ENCODE measurements at regions not wholly inside any gene's neighbourhood (a gene's known extent, or its start where the extent isn't known, plus 50 kb on each side); places are given as distances from the start of the nearest gene placed in this dataset.
"Not testable (repeated sequence)": the region's sequence is repeated elsewhere in the genome, so short reads cannot be mapped to it uniquely, and the experiment has no call there.

GRCh38 chr2:66095820-66096345 is 339.0 kb upstream of the MEIS1 start:
- Histone ChIP-seq H3K27ac (no peak overlapping the region), H3K27me3 (no peaks in the 10 kb centered on the region), H3K4me3 (no peak overlapping the region), H3K4me1 (no peaks in the 10 kb centered on the region), H3K36me3 (no peaks in the 10 kb centered on the region), H3K9me3 (no peaks in the 10 kb centered on the region)
- DNase-seq: no peak
- TF ChIP-seq, protein P1, sequence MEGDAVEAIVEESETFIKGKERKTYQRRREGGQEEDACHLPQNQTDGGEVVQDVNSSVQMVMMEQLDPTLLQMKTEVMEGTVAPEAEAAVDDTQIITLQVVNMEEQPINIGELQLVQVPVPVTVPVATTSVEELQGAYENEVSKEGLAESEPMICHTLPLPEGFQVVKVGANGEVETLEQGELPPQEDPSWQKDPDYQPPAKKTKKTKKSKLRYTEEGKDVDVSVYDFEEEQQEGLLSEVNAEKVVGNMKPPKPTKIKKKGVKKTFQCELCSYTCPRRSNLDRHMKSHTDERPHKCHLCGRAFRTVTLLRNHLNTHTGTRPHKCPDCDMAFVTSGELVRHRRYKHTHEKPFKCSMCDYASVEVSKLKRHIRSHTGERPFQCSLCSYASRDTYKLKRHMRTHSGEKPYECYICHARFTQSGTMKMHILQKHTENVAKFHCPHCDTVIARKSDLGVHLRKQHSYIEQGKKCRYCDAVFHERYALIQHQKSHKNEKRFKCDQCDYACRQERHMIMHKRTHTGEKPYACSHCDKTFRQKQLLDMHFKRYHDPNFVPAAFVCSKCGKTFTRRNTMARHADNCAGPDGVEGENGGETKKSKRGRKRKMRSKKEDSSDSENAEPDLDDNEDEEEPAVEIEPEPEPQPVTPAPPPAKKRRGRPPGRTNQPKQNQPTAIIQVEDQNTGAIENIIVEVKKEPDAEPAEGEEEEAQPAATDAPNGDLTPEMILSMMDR (IDR thresholded peaks at IDR 0.05): no peak
- no peak for TF ChIP-seq POLR2A (IDR thresholded peaks at IDR 0.05)

DNA sequence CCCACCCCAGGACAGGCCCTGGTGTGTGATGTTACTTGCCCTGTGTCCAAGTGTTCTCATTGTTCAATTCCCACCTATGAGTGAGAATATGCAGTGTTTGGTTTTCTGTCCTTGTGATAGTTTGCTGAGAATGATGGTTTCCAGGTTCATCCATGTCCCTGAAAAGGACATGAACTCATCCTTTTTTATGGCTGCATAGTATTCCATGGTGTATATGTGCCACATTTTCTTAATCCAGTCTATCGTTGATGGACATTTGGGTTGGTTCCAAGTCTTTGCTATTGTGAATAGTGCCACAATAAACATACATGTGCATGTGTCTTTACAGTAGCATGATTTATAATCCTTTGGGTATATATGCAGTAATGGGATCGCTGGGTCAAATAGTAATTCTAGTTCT is 340.2 kb upstream of the MEIS1 start:
- not testable (repeated sequence) for H3K4me1 ChIP-seq, H3K4me3 ChIP-seq, H3K27me3 ChIP-seq, DNase-seq, H3K9me3 ChIP-seq, H3K27ac ChIP-seq, H3K36me3 ChIP-seq

- no peak for DNase-seq
- no peaks in the 10 kb centered on the region for H3K36me3 ChIP-seq
- no peaks in the 10 kb centered on the region for H3K9me3 ChIP-seq
- no peaks in the 10 kb centered on the region for H3K27me3 ChIP-seq
- no peak overlapping the region for H3K27ac ChIP-seq
- H3K4me1 ChIP-seq: no peaks in the 10 kb centered on the region
- TF ChIP-seq POLR2A (IDR thresholded peaks at IDR 0.05): no peak
- TF ChIP-seq, protein P1 (IDR thresholded peaks at IDR 0.05): no peak
- no peak overlapping the region for H3K4me3 ChIP-seq
Measured at GRCh38 chr2:66093371-66093770, 341.6 kb upstream of the MEIS1 start.

- Histone ChIP-seq H3K36me3 (no peaks in the 10 kb centered on the region), H3K27ac (no peak overlapping the region), H3K27me3 (no peaks in the 10 kb centered on the region), H3K4me1 (no peaks in the 10 kb centered on the region), H3K9me3 (no peaks in the 10 kb centered on the region), H3K4me3 (no peak overlapping the region)
- DNase-seq: no peak
- no peak for TF ChIP-seq POLR2A (IDR thresholded peaks at IDR 0.05)
- TF ChIP-seq, protein P1 (IDR thresholded peaks at IDR 0.05): no peak
Measured at GRCh38 chr2:66084948-66085590, 349.9 kb upstream of the MEIS1 start.

GRCh38 chr2:66082581-66082980 is 352.3 kb upstream of the MEIS1 start:
- H3K4me3 ChIP-seq: no peak overlapping the region
- TF ChIP-seq, protein P1 (IDR thresholded peaks at IDR 0.05): no peak
- TF ChIP-seq POLR2A (IDR thresholded peaks at IDR 0.05): no peak
- no peak for DNase-seq
- H3K27me3 ChIP-seq: no peaks in the 10 kb centered on the region
- no peaks in the 10 kb centered on the region for H3K4me1 ChIP-seq
- H3K9me3 ChIP-seq: no peaks in the 10 kb centered on the region
- H3K27ac ChIP-seq: no peak overlapping the region
- H3K36me3 ChIP-seq: no peaks in the 10 kb centered on the region

DNA sequence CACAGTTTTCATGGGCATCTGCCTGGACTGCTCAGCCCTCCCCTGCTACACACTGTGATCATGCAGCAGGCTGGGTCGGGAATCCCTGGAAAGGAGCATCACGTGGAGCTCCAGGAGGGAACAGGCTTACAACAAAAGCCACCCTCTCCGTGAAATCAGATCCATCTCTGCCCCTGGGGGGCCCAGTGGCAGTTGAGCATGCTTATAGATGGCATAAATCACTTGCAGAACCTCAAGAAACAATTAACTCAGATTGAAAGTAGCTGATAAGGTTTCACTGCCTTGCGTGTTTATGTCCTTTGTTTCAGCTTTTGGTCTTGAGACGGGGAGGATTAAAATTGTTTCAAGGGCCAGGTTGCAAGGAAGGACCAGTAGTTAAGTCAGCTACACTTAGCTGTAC is 354.8 kb upstream of the MEIS1 start:
- Histone ChIP-seq H3K4me3 (no peak overlapping the region), H3K9me3 (no peaks in the 10 kb centered on the region), H3K27me3 (no peaks in the 10 kb centered on the region), H3K36me3 (no peaks in the 10 kb centered on the region), H3K4me1 (no peaks in the 10 kb centered on the region), H3K27ac (no peak overlapping the region)
- TF ChIP-seq POLR2A (IDR thresholded peaks at IDR 0.05): no peak
- TF ChIP-seq, protein P1 (IDR thresholded peaks at IDR 0.05): no peak
- DNase-seq: no peak

Data from Peyer's patch (tissue), 4 donors.